ENCODE measurements at regions not wholly inside any gene's neighbourhood (a gene's known extent, or its start where the extent isn't known, plus 50 kb on each side); places are given as distances from the start of the nearest gene placed in this dataset.

GRCh38 chr17:77693301-77693700 is 265.2 kb upstream of the TNRC6C start:
- TF ChIP-seq NFIC (IDR thresholded peaks at IDR 0.05) (no peak), CREB1 (IDR thresholded peaks at IDR 0.05; ENCODE audit: low read depth) (no peak), EGR1 (IDR thresholded peaks at IDR 0.05) (no peak), YY1 (IDR thresholded peaks at IDR 0.05; ENCODE audit: low read depth) (no peak), FOXM1 (IDR thresholded peaks at IDR 0.05; ENCODE audit: borderline replicate concordance, low read depth) (no peak), CEBPB (IDR thresholded peaks at IDR 0.05) (no peak), EP300 (IDR thresholded peaks at IDR 0.05; ENCODE audit: borderline replicate concordance) (no peak), TEAD4 (IDR thresholded peaks at IDR 0.05) (no peak), ZBTB7A (IDR thresholded peaks at IDR 0.05; ENCODE audit: low read depth) (no peak), RAD21 (IDR thresholded peaks at IDR 0.05; ENCODE audit: low read depth) (no peak), TCF12 (IDR thresholded peaks at IDR 0.05; ENCODE audit: low read depth) (no peak), TAF1 (IDR thresholded peaks at IDR 0.05; ENCODE audit: low read depth) (no peak), USF1 (IDR thresholded peaks at IDR 0.05) (no peak)
- TF ChIP-seq, protein P1, sequence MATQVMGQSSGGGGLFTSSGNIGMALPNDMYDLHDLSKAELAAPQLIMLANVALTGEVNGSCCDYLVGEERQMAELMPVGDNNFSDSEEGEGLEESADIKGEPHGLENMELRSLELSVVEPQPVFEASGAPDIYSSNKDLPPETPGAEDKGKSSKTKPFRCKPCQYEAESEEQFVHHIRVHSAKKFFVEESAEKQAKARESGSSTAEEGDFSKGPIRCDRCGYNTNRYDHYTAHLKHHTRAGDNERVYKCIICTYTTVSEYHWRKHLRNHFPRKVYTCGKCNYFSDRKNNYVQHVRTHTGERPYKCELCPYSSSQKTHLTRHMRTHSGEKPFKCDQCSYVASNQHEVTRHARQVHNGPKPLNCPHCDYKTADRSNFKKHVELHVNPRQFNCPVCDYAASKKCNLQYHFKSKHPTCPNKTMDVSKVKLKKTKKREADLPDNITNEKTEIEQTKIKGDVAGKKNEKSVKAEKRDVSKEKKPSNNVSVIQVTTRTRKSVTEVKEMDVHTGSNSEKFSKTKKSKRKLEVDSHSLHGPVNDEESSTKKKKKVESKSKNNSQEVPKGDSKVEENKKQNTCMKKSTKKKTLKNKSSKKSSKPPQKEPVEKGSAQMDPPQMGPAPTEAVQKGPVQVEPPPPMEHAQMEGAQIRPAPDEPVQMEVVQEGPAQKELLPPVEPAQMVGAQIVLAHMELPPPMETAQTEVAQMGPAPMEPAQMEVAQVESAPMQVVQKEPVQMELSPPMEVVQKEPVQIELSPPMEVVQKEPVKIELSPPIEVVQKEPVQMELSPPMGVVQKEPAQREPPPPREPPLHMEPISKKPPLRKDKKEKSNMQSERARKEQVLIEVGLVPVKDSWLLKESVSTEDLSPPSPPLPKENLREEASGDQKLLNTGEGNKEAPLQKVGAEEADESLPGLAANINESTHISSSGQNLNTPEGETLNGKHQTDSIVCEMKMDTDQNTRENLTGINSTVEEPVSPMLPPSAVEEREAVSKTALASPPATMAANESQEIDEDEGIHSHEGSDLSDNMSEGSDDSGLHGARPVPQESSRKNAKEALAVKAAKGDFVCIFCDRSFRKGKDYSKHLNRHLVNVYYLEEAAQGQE (IDR thresholded peaks at IDR 0.05; ENCODE audit: low read depth), result no peak
- TF ChIP-seq, protein P2, sequence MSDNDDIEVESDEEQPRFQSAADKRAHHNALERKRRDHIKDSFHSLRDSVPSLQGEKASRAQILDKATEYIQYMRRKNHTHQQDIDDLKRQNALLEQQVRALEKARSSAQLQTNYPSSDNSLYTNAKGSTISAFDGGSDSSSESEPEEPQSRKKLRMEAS (IDR thresholded peaks at IDR 0.05), result no peak

DNA sequence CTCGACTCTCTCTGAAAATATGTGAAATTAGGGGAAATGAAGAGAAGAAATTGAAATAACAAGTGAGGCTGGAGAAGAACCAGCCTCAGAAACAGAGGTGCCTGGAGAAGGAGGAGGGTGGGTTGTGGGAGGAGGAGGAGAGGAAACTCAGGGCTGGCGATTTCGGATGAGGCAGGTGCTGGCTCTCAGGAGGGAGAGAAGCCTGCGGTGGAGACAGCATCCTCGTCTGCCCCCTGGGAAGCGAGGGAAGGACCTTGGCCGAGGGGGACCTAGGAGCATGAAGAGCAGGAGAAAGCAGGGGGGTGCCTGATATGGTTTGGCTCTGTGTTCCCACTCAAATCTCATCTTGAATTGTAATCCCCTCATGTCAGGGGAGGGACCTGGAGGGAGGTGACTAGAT is 264.7 kb upstream of the TNRC6C start:
- TF ChIP-seq FOXM1 (IDR thresholded peaks at IDR 0.05; ENCODE audit: borderline replicate concordance, low read depth) (no peak), TCF12 (IDR thresholded peaks at IDR 0.05; ENCODE audit: low read depth) (no peak)

GRCh38 chr17:77694391-77695363 is 263.8 kb upstream of the TNRC6C start:
- TF ChIP-seq, protein P2 (IDR thresholded peaks at IDR 0.05), result no peak
- TF ChIP-seq TCF12 (IDR thresholded peaks at IDR 0.05; ENCODE audit: low read depth), result no peak
- TF ChIP-seq TAF1 (IDR thresholded peaks at IDR 0.05; ENCODE audit: low read depth), result no peak
- no peak for TF ChIP-seq FOXM1 (IDR thresholded peaks at IDR 0.05; ENCODE audit: borderline replicate concordance, low read depth)
- TF ChIP-seq EGR1 (IDR thresholded peaks at IDR 0.05), result no peak
- TF ChIP-seq EP300 (IDR thresholded peaks at IDR 0.05; ENCODE audit: borderline replicate concordance), result no peak
- TF ChIP-seq, protein P1 (IDR thresholded peaks at IDR 0.05; ENCODE audit: low read depth), result no peak

- TF ChIP-seq EP300 (IDR thresholded peaks at IDR 0.05; ENCODE audit: borderline replicate concordance) (no peak), NFIC (IDR thresholded peaks at IDR 0.05) (no peak), YY1 (IDR thresholded peaks at IDR 0.05; ENCODE audit: low read depth) (no peak), EGR1 (IDR thresholded peaks at IDR 0.05) (no peak), TCF12 (IDR thresholded peaks at IDR 0.05; ENCODE audit: low read depth) (no peak)
- TF ChIP-seq, protein P1 (IDR thresholded peaks at IDR 0.05; ENCODE audit: low read depth), result no peak
These were observed 263.1 kb upstream of the TNRC6C start for GRCh38 chr17:77695386-77695785.

- TF ChIP-seq TCF12 (IDR thresholded peaks at IDR 0.05; ENCODE audit: low read depth), result no peak
- TF ChIP-seq CREB1 (IDR thresholded peaks at IDR 0.05; ENCODE audit: low read depth), result no peak
- TF ChIP-seq EP300 (IDR thresholded peaks at IDR 0.05; ENCODE audit: borderline replicate concordance), result no peak
- TF ChIP-seq CEBPB (IDR thresholded peaks at IDR 0.05), result no peak
- no peak for TF ChIP-seq RAD21 (IDR thresholded peaks at IDR 0.05; ENCODE audit: low read depth)
- TF ChIP-seq TAF1 (IDR thresholded peaks at IDR 0.05; ENCODE audit: low read depth), result no peak
- no peak for TF ChIP-seq ZBTB7A (IDR thresholded peaks at IDR 0.05; ENCODE audit: low read depth)
- no peak for TF ChIP-seq EGR1 (IDR thresholded peaks at IDR 0.05)
- TF ChIP-seq TEAD4 (IDR thresholded peaks at IDR 0.05), result no peak
- TF ChIP-seq, protein P2 (IDR thresholded peaks at IDR 0.05), result no peak
- TF ChIP-seq, protein P1 (IDR thresholded peaks at IDR 0.05; ENCODE audit: low read depth), result no peak
- TF ChIP-seq FOXM1 (IDR thresholded peaks at IDR 0.05; ENCODE audit: borderline replicate concordance, low read depth), result no peak
- TF ChIP-seq YY1 (IDR thresholded peaks at IDR 0.05; ENCODE audit: low read depth), result no peak
- no peak for TF ChIP-seq USF1 (IDR thresholded peaks at IDR 0.05)
- TF ChIP-seq NFIC (IDR thresholded peaks at IDR 0.05), result no peak
These were observed 262.3 kb upstream of the TNRC6C start for GRCh38 chr17:77696151-77696720.

Measured in Ishikawa (cell line).